Prostate gland (tissue), 2 donors: ENCODE measurements at regions not wholly inside any gene's neighbourhood (a gene's known extent, or its start where the extent isn't known, plus 50 kb on each side); places are given as distances from the start of the nearest gene placed in this dataset.

Source experiments
- DNase-seq: peaks from one replicate; pipeline ENCODE4 v3.0.0-alpha.2; 2019; ENCODE audit warnings: low spot score
- H3K27ac ChIP-seq, 2 donors: fragments of 200-600 bp; sonication (generic); 2 replicates each; pipeline ENCODE4 v1.5.1; 2017 to 2019
- H3K27me3 ChIP-seq: fragments of 200-600 bp; sonication (generic); replicated peaks from 2 replicates; pipeline ENCODE4 v1.5.1; 2019; ENCODE audit not compliant: insufficient read depth
- H3K36me3 ChIP-seq, 2 donors: fragments of 200-600 bp; sonication (generic); 1 replicate in 1 of 2; 2 replicates in 1 of 2; pipeline versions ENCODE4 v1.5.1 to v1.8.1; 2017 to 2019
- H3K4me1 ChIP-seq: fragments of 200-600 bp; sonication (generic); replicated peaks from 2 replicates; pipeline ENCODE4 v1.5.1; 2019
- H3K4me3 ChIP-seq, 2 donors: fragments of 200-600 bp; sonication (generic); 2 replicates each; pipeline ENCODE4 v1.5.1; 2017 to 2019
- H3K9me3 ChIP-seq: fragments of 200-600 bp; sonication (generic); 2 replicates; pipeline ENCODE4 v1.5.1; 2017
- CTCF ChIP-seq, 4 experiments: fragments of 200-600 bp in 2 of 4; fragments of 450-650 bp in 2 of 4; sonication (generic) in 2 of 4; IDR thresholded peaks; 1 replicate in 3 of 4; 2 replicates in 1 of 4; pipeline ENCODE4 v1.5.1; 2016 to 2019; ENCODE audit warnings: antibody characterized with exemption in 4 of 4, mild to moderate bottlenecking in 2 of 4, moderate library complexity in 2 of 4
- POLR2A ChIP-seq: fragments of 450-650 bp; IDR thresholded peaks from one replicate; pipeline ENCODE4 v1.6.1; 2016; ENCODE audit warnings: antibody characterized with exemption, mild to moderate bottlenecking
- POLR2AphosphoS5 ChIP-seq: sonication (generic); formaldehyde crosslinking; IDR thresholded peaks from one replicate; pipeline ENCODE4 v1.6.1; 2017; ENCODE audit warnings: antibody characterized with exemption
- WGBS: methylation state at CpG from one replicate; pipeline ENCODE4 v1.1.5; 2018; 5-methylcytosine and 5-hydroxymethylcytosine counted together
- intact Hi-C: fragments of 100-400 bp; cut with DNase I; formaldehyde crosslinking; loops from one replicate; pipeline ENCODE4 v1.14.2; 2022

GRCh38 chr21:22438428-22439086 lies 1440.3 kb downstream of the NCAM2 start:
- Histone ChIP-seq H3K9me3 (no peaks in the 10 kb centered on the region), H3K27ac (no peak overlapping the region), H3K4me1 (no peaks in the 10 kb centered on the region), H3K4me3 (no peak overlapping the region), H3K36me3 (no peaks in the 10 kb centered on the region), H3K27me3 (no peaks in the 10 kb centered on the region)
- 81% methylated on average over 8 of the region's 8 CpGs for whole genome bisulfite sequencing
- intact Hi-C loops, result no loop called here
- DNase-seq, result no peak
- TF ChIP-seq CTCF (IDR thresholded peaks at IDR 0.05) (no peak), POLR2AphosphoS5 (no peak), POLR2A (no peak)

- no peak for DNase-seq
- TF ChIP-seq POLR2A (no peak), POLR2AphosphoS5 (no peak), CTCF (IDR thresholded peaks at IDR 0.05) (no peak)
- Histone ChIP-seq H3K9me3 (no peaks in the 10 kb centered on the region), H3K27me3 (no peaks in the 10 kb centered on the region), H3K4me1 (no peaks in the 10 kb centered on the region), H3K4me3 (no peak overlapping the region), H3K36me3 (no peaks in the 10 kb centered on the region), H3K27ac (no peak overlapping the region)
- intact Hi-C loops, result no loop called here
- WGBS, result 71% methylated on average over 5 of the region's 5 CpGs
Measured at GRCh38 chr21:22444990-22445389, 1446.8 kb downstream of the NCAM2 start.

- no peaks in the 10 kb centered on the region for H3K9me3 ChIP-seq
- 67% methylated on average over 1 of the region's 1 CpG for WGBS
- H3K27me3 ChIP-seq, result no peaks in the 10 kb centered on the region
- TF ChIP-seq POLR2A, result no peak
- TF ChIP-seq POLR2AphosphoS5, result no peak
- no peak for TF ChIP-seq CTCF (IDR thresholded peaks at IDR 0.05)
- no peak overlapping the region for H3K4me3 ChIP-seq
- H3K4me1 ChIP-seq, result no peaks in the 10 kb centered on the region
- intact Hi-C loops, result no loop called here
- no peak overlapping the region for H3K27ac ChIP-seq
- no peak for DNase-seq
- no peaks in the 10 kb centered on the region for H3K36me3 ChIP-seq
Measured at GRCh38 chr21:22450507-22450906, 1452.3 kb downstream of the NCAM2 start.

- no peaks in the 10 kb centered on the region for H3K4me1 ChIP-seq
- no peak overlapping the region for H3K27ac ChIP-seq
- no peaks in the 10 kb centered on the region for H3K36me3 ChIP-seq
- H3K27me3 ChIP-seq, result no peaks in the 10 kb centered on the region
- TF ChIP-seq CTCF (IDR thresholded peaks at IDR 0.05) (no peak), POLR2AphosphoS5 (no peak), POLR2A (no peak)
- intact Hi-C loops, result no loop called here
- 48% methylated on average over 2 of the region's 2 CpGs for WGBS
- H3K9me3 ChIP-seq, result no peaks in the 10 kb centered on the region
- DNase-seq, result no peak
- no peak overlapping the region for H3K4me3 ChIP-seq
Measured at GRCh38 chr21:22456241-22456640, 1458.0 kb downstream of the NCAM2 start.

GRCh38 chr21:22468893-22469292 lies 1470.7 kb downstream of the NCAM2 start:
- no peaks in the 10 kb centered on the region for H3K36me3 ChIP-seq
- H3K4me1 ChIP-seq, result no peaks in the 10 kb centered on the region
- WGBS, result 90% methylated on average over 1 of the region's 1 CpG
- TF ChIP-seq POLR2A, result no peak
- no peak for TF ChIP-seq CTCF (IDR thresholded peaks at IDR 0.05)
- intact Hi-C loops, result no loop called here
- no peak for DNase-seq
- H3K9me3 ChIP-seq, result no peaks in the 10 kb centered on the region
- H3K27ac ChIP-seq, result no peak overlapping the region
- no peaks in the 10 kb centered on the region for H3K27me3 ChIP-seq
- H3K4me3 ChIP-seq, result no peak overlapping the region
